ENCODE measurements at regions not wholly inside any gene's neighbourhood (a gene's known extent, or its start where the extent isn't known, plus 50 kb on each side); places are given as distances from the start of the nearest gene placed in this dataset.

DNA sequence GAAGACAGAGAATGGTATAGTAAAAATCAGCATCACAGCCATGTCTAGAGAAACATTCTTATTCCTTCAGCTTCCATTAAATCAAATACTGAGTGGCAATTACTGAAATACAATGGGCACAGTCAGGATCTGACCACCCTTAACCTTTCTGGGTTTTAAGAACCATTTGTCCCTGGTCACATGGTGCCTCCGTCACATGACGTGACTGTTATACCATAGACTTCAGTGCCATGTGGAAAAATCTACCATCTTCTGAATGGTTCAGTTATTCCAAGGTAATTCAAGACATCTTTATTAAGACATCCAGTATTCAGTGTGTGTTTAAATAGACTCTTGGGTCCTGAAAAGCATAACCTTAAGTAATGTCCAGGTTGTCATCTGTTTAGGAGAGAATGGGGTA lies 553.1 kb upstream of the FLRT2 start:
- Mint-ChIP-seq H3K27me3 (ENCODE audit: low read depth in 3 of 3) (no peaks in the 10 kb centered on the region), H3K4me3 (no peak overlapping the region), H3K36me3 (no peaks in the 10 kb centered on the region), H3K27ac (no peak overlapping the region), H3K4me1 (no peaks in the 10 kb centered on the region), H3K9me3 (peaks cover 0 to 4% (median 2%) of the 10 kb centered on the region in 7 donors)
- no CpG with 5 or more reads among the region's 2 CpGs for WGBS (ENCODE audit: insufficient coverage)
- intact Hi-C loops (cut with micrococcal nuclease) = no loop called here
- Histone ChIP-seq H3K36me3 (replicated peaks in 1 of 2; ENCODE audit: control insufficient read depth in 1 of 2, insufficient read depth in 2 of 2, low read length in 2 of 2) (no peaks in the 10 kb centered on the region), H3K9ac (ENCODE audit: insufficient read depth, low read length, poor library complexity, severe bottlenecking) (no peak overlapping the region), H3K4me1 (ENCODE audit: control insufficient read depth in 1 of 2, insufficient read depth in 2 of 2, low read length in 2 of 2) (no peaks in the 10 kb centered on the region), H3K9me3 (replicated peaks in 1 of 2; ENCODE audit: control insufficient read depth in 1 of 2, insufficient read depth in 1 of 2, low read length in 2 of 2) (no peaks in the 10 kb centered on the region), H3K4me3 (replicated peaks in 1 of 3; ENCODE audit: low read depth in 2 of 3, low read length in 3 of 3) (no peak overlapping the region), H3K27me3 (ENCODE audit: control insufficient read depth in 2 of 2, insufficient read depth in 2 of 2, low read length in 2 of 2) (no peaks in the 10 kb centered on the region), H4K20me1 (ENCODE audit: insufficient read depth, low read length) (no peaks in the 10 kb centered on the region), H3K27ac (ENCODE audit: low read depth in 1 of 2, low read length in 2 of 2) (no peak overlapping the region), H2AFZ (ENCODE audit: insufficient read depth, low read depth, low read length, poor library complexity, severe bottlenecking) (no peak overlapping the region), H3K79me2 (ENCODE audit: insufficient read depth, low read length) (no peaks in the 10 kb centered on the region), H3K4me2 (replicated peaks; ENCODE audit: extremely low read depth, low read length, poor library complexity, severe bottlenecking) (no peak overlapping the region)
- no peak for DNase-seq
- TF ChIP-seq, protein P1, sequence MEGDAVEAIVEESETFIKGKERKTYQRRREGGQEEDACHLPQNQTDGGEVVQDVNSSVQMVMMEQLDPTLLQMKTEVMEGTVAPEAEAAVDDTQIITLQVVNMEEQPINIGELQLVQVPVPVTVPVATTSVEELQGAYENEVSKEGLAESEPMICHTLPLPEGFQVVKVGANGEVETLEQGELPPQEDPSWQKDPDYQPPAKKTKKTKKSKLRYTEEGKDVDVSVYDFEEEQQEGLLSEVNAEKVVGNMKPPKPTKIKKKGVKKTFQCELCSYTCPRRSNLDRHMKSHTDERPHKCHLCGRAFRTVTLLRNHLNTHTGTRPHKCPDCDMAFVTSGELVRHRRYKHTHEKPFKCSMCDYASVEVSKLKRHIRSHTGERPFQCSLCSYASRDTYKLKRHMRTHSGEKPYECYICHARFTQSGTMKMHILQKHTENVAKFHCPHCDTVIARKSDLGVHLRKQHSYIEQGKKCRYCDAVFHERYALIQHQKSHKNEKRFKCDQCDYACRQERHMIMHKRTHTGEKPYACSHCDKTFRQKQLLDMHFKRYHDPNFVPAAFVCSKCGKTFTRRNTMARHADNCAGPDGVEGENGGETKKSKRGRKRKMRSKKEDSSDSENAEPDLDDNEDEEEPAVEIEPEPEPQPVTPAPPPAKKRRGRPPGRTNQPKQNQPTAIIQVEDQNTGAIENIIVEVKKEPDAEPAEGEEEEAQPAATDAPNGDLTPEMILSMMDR (IDR thresholded peaks at IDR 0.05) = no peak

DNA sequence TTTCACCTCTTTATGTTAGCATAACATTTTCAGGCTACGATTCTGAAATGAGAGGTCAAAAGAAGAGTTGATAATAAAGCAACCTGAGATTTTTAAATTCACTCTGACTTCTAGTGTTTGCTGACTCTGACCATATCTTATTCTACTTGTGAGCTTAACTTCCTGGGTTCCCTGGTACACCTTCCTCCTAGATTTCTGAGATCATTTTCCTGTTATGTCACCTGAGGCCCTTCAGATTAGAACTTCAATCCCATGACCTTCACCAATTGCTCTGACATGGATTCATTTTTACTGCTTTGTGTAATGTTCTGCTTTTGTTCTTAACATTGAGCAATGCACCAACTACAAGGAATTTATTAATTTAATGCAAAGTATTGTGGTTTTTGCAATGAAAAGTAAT lies 542.9 kb upstream of the FLRT2 start:
- no peak overlapping the region for H3K4me3 Mint-ChIP-seq
- DNase-seq = no peak

More for the DNA sequence above, 542.9 kb upstream of the FLRT2 start:
- Histone ChIP-seq H2AFZ (ENCODE audit: insufficient read depth, low read depth, low read length, poor library complexity, severe bottlenecking) (no peak overlapping the region), H3K4me1 (ENCODE audit: control insufficient read depth in 1 of 2, insufficient read depth in 2 of 2, low read length in 2 of 2) (no peaks in the 10 kb centered on the region), H3K9ac (ENCODE audit: insufficient read depth, low read length, poor library complexity, severe bottlenecking) (no peak overlapping the region), H3K9me3 (replicated peaks in 1 of 2; ENCODE audit: control insufficient read depth in 1 of 2, insufficient read depth in 1 of 2, low read length in 2 of 2) (no peaks in the 10 kb centered on the region), H3K4me3 (replicated peaks in 1 of 3; ENCODE audit: low read depth in 2 of 3, low read length in 3 of 3) (no peak overlapping the region), H4K20me1 (ENCODE audit: insufficient read depth, low read length) (no peaks in the 10 kb centered on the region), H3K27me3 (ENCODE audit: control insufficient read depth in 2 of 2, insufficient read depth in 2 of 2, low read length in 2 of 2) (no peaks in the 10 kb centered on the region), H3K79me2 (ENCODE audit: insufficient read depth, low read length) (no peaks in the 10 kb centered on the region), H3K27ac (ENCODE audit: low read depth in 1 of 2, low read length in 2 of 2) (no peak overlapping the region), H3K36me3 (replicated peaks in 1 of 2; ENCODE audit: control insufficient read depth in 1 of 2, insufficient read depth in 2 of 2, low read length in 2 of 2) (no peaks in the 10 kb centered on the region), H3K4me2 (replicated peaks; ENCODE audit: extremely low read depth, low read length, poor library complexity, severe bottlenecking) (no peak overlapping the region)
- no peak overlapping the region for H3K27ac Mint-ChIP-seq
- peaks cover 0 to 4% (median 2%) of the 10 kb centered on the region in 7 donors for H3K9me3 Mint-ChIP-seq
- no CpG with 5 or more reads among the region's 1 CpG for WGBS (ENCODE audit: insufficient coverage)
- H3K4me1 Mint-ChIP-seq = no peaks in the 10 kb centered on the region
- intact Hi-C loops (cut with micrococcal nuclease) = no loop called here
- no peaks in the 10 kb centered on the region for H3K36me3 Mint-ChIP-seq
- H3K27me3 Mint-ChIP-seq (ENCODE audit: low read depth in 3 of 3) = no peaks in the 10 kb centered on the region
- TF ChIP-seq, protein P1 (IDR thresholded peaks at IDR 0.05) = no peak

Measured in CD14-positive monocyte (primary cell).